K562 (cell line): ENCODE measurements at regions not wholly inside any gene's neighbourhood (a gene's known extent, or its start where the extent isn't known, plus 50 kb on each side); places are given as distances from the start of the nearest gene placed in this dataset.

ENCODE experiments used
- CHD4 ChIP-seq: fragments of 200-600 bp; sonication (generic); IDR thresholded peaks from 3 replicates; pipeline ENCODE4 v1.6.1; 2012; ENCODE audit warnings: low read depth, mild to moderate bottlenecking, mixed read lengths, low read length, inconsistent platforms; ENCODE audit not compliant: insufficient read depth, insufficient replicate concordance, poor library complexity, severe bottlenecking
- ESRRA ChIP-seq: fragments of 450-650 bp; IDR thresholded peaks from 2 replicates; pipeline ENCODE4 v1.6.1; 2014; ENCODE audit warnings: low read depth, mild to moderate bottlenecking, moderate library complexity, borderline replicate concordance
- NFXL1 ChIP-seq: fragments of 450-650 bp; formaldehyde crosslinking; IDR thresholded peaks from 2 replicates; pipeline ENCODE4 v1.4.0; 2021; ENCODE audit warnings: mild to moderate bottlenecking
- POLR2A ChIP-seq: fragments of 450-650 bp; conservative IDR thresholded peaks from 2 replicates; pipeline ENCODE4 v1.6.1; 2016
- TF ChIP-seq, protein P1 (sequence below), 2 experiments: fragments of 450-650 bp; IDR thresholded peaks; 2 replicates each; pipeline ENCODE4 v1.6.1; 2016; ENCODE audit warnings: mild to moderate bottlenecking in 2 of 2, borderline replicate concordance in 1 of 2, low read depth in 1 of 2, moderate library complexity in 1 of 2
- TF ChIP-seq, protein P2 (sequence below): sonication (generic); formaldehyde crosslinking; IDR thresholded peaks from 2 replicates; pipeline ENCODE4 v1.8.0; 2022; ENCODE audit warnings: mild to moderate bottlenecking, missing genetic modification reagents

DNA sequence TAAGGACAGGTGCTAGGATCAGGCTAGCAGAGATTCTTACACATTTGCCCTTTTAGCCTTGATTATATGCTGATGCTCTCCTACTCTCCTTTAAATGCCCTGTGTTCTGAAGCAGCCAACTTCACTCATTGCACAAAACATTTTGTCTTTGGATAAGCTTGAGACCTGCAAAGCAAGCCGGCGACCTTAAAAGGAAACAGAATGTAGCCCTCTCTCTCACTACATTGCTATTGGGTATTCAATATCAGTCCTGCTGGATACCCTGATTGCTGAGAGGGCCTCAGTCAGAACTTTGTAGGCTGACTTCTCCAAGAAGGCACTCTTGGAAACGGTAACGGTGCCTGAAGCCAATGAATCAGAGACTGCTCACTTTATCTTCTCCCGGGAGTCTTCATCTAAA lies 528.9 kb downstream of the DTWD2 start:
- TF ChIP-seq NFXL1 (CRISPR knock-in tag), result no peak
- TF ChIP-seq CHD4, result no peak
- TF ChIP-seq ESRRA, result no peak
- TF ChIP-seq, protein P1, sequence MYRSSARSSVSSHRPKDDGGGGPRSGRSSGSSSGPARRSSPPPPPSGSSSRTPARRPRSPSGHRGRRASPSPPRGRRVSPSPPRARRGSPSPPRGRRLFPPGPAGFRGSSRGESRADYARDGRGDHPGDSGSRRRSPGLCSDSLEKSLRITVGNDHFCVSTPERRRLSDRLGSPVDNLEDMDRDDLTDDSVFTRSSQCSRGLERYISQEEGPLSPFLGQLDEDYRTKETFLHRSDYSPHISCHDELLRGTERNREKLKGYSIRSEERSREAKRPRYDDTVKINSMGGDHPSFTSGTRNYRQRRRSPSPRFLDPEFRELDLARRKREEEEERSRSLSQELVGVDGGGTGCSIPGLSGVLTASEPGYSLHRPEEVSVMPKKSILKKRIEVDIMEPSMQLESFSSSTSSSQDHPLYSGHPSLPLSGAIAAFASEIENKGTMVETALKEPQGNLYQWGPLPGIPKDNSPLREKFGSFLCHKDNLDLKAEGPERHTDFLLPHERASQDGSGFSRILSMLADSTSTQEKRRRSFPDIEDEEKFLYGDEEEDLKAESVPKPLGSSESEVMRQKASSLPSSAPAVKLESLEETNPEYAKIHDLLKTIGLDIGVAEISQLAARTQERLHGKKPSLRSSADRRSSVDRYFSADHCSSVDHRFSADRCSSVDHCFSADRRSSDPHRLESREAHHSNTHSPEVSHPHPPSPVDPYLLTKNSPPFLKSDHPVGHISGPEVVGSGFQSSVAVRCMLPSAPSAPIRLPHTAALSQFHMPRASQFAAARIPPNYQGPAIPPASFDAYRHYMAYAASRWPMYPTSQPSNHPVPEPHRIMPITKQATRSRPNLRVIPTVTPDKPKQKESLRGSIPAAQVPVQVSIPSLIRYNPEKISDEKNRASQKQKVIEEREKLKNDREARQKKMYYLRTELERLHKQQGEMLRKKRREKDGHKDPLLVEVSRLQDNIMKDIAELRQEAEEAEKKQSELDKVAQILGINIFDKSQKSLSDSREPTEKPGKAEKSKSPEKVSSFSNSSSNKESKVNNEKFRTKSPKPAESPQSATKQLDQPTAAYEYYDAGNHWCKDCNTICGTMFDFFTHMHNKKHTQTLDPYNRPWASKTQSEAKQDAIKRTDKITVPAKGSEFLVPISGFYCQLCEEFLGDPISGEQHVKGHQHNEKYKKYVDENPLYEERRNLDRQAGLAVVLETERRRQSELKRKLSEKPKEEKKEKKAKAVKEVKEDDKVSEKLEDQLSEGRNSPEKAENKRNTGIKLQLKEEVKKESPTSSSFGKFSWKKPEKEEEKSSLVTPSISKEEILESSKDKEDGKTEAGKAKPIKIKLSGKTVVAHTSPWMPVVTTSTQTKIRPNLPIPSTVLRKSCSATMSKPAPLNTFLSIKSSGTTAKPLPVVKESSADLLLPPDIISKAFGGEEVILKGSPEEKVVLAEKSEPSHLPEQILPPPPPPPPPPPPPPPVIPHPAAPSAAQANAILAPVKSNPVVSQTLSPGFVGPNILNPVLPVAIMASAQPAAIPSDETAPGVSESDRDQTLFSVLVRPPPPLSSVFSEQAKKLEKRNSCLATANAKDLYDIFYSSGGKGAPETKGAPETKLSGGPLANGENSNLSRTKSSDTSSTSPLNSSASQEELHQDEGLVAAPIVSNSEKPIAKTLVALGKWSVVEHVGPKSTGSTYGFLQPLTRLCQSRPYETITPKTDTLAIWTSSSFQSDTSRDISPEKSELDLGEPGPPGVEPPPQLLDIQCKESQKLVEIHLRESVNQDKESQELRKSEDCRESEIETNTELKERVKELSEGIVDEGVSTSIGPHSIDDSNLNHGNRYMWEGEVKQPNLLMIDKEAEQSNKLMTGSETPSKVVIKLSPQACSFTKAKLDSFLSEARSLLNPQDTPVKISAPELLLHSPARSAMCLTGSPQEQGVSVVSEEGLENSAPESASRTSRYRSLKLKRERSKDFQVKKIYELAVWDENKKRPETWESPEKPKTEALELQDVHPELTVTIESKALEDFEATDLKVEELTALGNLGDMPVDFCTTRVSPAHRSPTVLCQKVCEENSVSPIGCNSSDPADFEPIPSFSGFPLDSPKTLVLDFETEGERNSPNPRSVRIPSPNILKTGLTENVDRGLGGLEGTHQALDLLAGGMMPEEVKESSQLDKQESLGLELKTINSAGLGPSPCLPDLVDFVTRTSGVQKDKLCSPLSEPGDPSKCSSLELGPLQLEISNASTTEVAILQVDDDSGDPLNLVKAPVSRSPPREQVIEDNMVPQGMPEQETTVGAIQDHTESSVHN (IDR thresholded peaks at IDR 0.05; ENCODE audit: borderline replicate concordance in 1 of 2, low read depth in 1 of 2), result no peak
- TF ChIP-seq, protein P2, sequence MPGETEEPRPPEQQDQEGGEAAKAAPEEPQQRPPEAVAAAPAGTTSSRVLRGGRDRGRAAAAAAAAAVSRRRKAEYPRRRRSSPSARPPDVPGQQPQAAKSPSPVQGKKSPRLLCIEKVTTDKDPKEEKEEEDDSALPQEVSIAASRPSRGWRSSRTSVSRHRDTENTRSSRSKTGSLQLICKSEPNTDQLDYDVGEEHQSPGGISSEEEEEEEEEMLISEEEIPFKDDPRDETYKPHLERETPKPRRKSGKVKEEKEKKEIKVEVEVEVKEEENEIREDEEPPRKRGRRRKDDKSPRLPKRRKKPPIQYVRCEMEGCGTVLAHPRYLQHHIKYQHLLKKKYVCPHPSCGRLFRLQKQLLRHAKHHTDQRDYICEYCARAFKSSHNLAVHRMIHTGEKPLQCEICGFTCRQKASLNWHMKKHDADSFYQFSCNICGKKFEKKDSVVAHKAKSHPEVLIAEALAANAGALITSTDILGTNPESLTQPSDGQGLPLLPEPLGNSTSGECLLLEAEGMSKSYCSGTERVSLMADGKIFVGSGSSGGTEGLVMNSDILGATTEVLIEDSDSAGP (CRISPR knock-in tag), result no peak
- TF ChIP-seq POLR2A, result no peak
